ENCODE measurements at regions not wholly inside any gene's neighbourhood (a gene's known extent, or its start where the extent isn't known, plus 50 kb on each side); places are given as distances from the start of the nearest gene placed in this dataset.
A peak's percentile ranks its signal among the peaks of the same experiment; 100 is the strongest.

- Histone ChIP-seq H3K4me3 (ENCODE audit: control extremely low read depth in 1 of 5, extremely low read depth in 1 of 5, insufficient read depth in 1 of 5, low read depth in 2 of 5, low read length in 4 of 5) (peak overlapping the region; percentile 24 to 62 (median 52)), H3K4me2 (replicated peaks; ENCODE audit: low read depth, low read length, poor library complexity, severe bottlenecking) (peak overlapping the region; percentile 75), H3K27me3 (replicated peaks in 1 of 4; ENCODE audit: control extremely low read depth in 1 of 4, control insufficient read depth in 3 of 4, insufficient read depth in 4 of 4, low read length in 3 of 4) (no peaks in the 10 kb centered on the region), H2AFZ (ENCODE audit: insufficient read depth, low read depth, low read length, poor library complexity, severe bottlenecking) (peak overlapping the region; percentile 57), H3K9me3 (ENCODE audit: control extremely low read depth in 1 of 3, control insufficient read depth in 2 of 3, insufficient read depth in 1 of 3, low read length in 2 of 3) (no peaks in the 10 kb centered on the region), H3K27ac (ENCODE audit: low read length in 2 of 2) (peak overlapping the region; percentile 21 to 70), H3K4me1 (ENCODE audit: control insufficient read depth in 2 of 2, insufficient read depth in 2 of 2, low read length in 2 of 2) (peaks cover 20 to 22% of the 10 kb centered on the region in 2 donors), H3K36me3 (replicated peaks in 1 of 2; ENCODE audit: control extremely low read depth in 1 of 2, control insufficient read depth in 1 of 2, extremely low read depth in 1 of 2, insufficient read depth in 2 of 2, low read length in 1 of 2) (no peaks in the 10 kb centered on the region), H4K20me1 (ENCODE audit: control insufficient read depth, insufficient read depth, low read length, poor library complexity, severe bottlenecking) (no peaks in the 10 kb centered on the region), H3K9ac (ENCODE audit: low read length) (peak overlapping the region; percentile 54), H3K79me2 (ENCODE audit: control insufficient read depth, insufficient read depth, low read length) (no peaks in the 10 kb centered on the region)
- CTCF ChIA-PET = interaction anchor here (0.7 to 4.3 kb wide), 40 partner anchors 9 to 338 kb away, joined by 3 to 80 read pairs (median 4); partner anchors contain the start of genes CCDC83, EED and PICALM
- intact Hi-C loops (cut with micrococcal nuclease) = loop anchor here (1.0 to 10.0 kb wide), 8 partner anchors 9 to 339 kb away; partner anchors contain the start of genes CCDC83, EED, HIKESHI and PICALM
- DNase-seq = peak; percentile 80
- Mint-ChIP-seq H3K4me1 (peaks cover 28% of the 10 kb centered on the region), H3K4me3 (peak overlapping the region; percentile 67), H3K27ac (peak overlapping the region; percentile 90), H3K9me3 (ENCODE audit: insufficient read depth) (no peaks in the 10 kb centered on the region), H3K27me3 (no peaks in the 10 kb centered on the region)
- 13% methylated on average over 5 of the region's 7 CpGs for WGBS (ENCODE audit: insufficient coverage)
- POLR2A ChIA-PET = interaction anchor here (1.0 to 2.5 kb wide), 5 partner anchors 9 to 152 kb away, joined by 3 to 20 read pairs (median 4); partner anchors contain the start of genes EED and PICALM
- TF ChIP-seq EZH2 (IDR thresholded peaks at IDR 0.05; ENCODE audit: borderline replicate concordance, insufficient read depth, low read depth, low read length, poor library complexity, severe bottlenecking) = no peak
- TF ChIP-seq, protein P1, sequence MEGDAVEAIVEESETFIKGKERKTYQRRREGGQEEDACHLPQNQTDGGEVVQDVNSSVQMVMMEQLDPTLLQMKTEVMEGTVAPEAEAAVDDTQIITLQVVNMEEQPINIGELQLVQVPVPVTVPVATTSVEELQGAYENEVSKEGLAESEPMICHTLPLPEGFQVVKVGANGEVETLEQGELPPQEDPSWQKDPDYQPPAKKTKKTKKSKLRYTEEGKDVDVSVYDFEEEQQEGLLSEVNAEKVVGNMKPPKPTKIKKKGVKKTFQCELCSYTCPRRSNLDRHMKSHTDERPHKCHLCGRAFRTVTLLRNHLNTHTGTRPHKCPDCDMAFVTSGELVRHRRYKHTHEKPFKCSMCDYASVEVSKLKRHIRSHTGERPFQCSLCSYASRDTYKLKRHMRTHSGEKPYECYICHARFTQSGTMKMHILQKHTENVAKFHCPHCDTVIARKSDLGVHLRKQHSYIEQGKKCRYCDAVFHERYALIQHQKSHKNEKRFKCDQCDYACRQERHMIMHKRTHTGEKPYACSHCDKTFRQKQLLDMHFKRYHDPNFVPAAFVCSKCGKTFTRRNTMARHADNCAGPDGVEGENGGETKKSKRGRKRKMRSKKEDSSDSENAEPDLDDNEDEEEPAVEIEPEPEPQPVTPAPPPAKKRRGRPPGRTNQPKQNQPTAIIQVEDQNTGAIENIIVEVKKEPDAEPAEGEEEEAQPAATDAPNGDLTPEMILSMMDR (IDR thresholded peaks at IDR 0.05) = peak; percentile 79
- peak; percentile 94 for ATAC-seq (ENCODE audit: low read depth)
Observed at GRCh38 chr11:86193297-86194095, 51.1 kb upstream of the EED start.
